Fibroblast of the aortic adventitia (primary cell): ENCODE measurements at regions not wholly inside any gene's neighbourhood (a gene's known extent, or its start where the extent isn't known, plus 50 kb on each side); places are given as distances from the start of the nearest gene placed in this dataset.
"Not testable (repeated sequence)": the region's sequence is repeated elsewhere in the genome, so short reads cannot be mapped to it uniquely, and the experiment has no call there.

ENCODE experiments used
- DNase-seq: peaks from one replicate; pipeline ENCODE4 v3.0.0-alpha.2; 2010; ENCODE audit warnings: low read depth
- H3K4me3 ChIP-seq: 2 replicates; pipeline ENCODE4 v1.5.1; 2011; ENCODE audit warnings: low read depth, mild to moderate bottlenecking, control low read depth, low read length, moderate library complexity
- CTCF ChIP-seq: IDR thresholded peaks from 2 replicates; pipeline ENCODE4 v1.5.1; 2011; ENCODE audit warnings: mild to moderate bottlenecking, low read length, control low read depth, inconsistent platforms; ENCODE audit not compliant: insufficient read depth

GRCh38 chr4:84221704-84222103 lies 277.4 kb downstream of the NKX6-1 start:
- TF ChIP-seq CTCF: no peak
- no peak for DNase-seq
- H3K4me3 ChIP-seq: no peak overlapping the region

GRCh38 chr4:84220990-84221389 lies 278.1 kb downstream of the NKX6-1 start:
- no peak for DNase-seq
- H3K4me3 ChIP-seq: no peak overlapping the region
- no peak for TF ChIP-seq CTCF

GRCh38 chr4:84219656-84220055 lies 279.4 kb downstream of the NKX6-1 start:
- TF ChIP-seq CTCF: no peak
- DNase-seq: no peak
- no peak overlapping the region for H3K4me3 ChIP-seq

- no peak overlapping the region for H3K4me3 ChIP-seq
- no peak for DNase-seq
- TF ChIP-seq CTCF: no peak
These were observed 281.1 kb downstream of the NKX6-1 start for GRCh38 chr4:84218031-84218430.

GRCh38 chr4:84215217-84215616 lies 283.9 kb downstream of the NKX6-1 start:
- no peak for TF ChIP-seq CTCF
- no peak for DNase-seq
- H3K4me3 ChIP-seq: no peak overlapping the region

GRCh38 chr4:84206226-84206625 lies 292.9 kb downstream of the NKX6-1 start:
- H3K4me3 ChIP-seq, DNase-seq: not testable (repeated sequence)

- H3K4me3 ChIP-seq: no peak overlapping the region
- no peak for TF ChIP-seq CTCF
- no peak for DNase-seq
These were observed 309.9 kb downstream of the NKX6-1 start for GRCh38 chr4:84189144-84189543.
